ENCODE measurements at regions not wholly inside any gene's neighbourhood (a gene's known extent, or its start where the extent isn't known, plus 50 kb on each side); places are given as distances from the start of the nearest gene placed in this dataset.

GRCh38 chr2:85957256-85957655, 68.5 kb upstream of the ST3GAL5 start:
- TF ChIP-seq POLR2A (IDR thresholded peaks at IDR 0.05) (no peak), CTCF (IDR thresholded peaks at IDR 0.05) (no peak)
